Ammon's horn (tissue), 1 donor: ENCODE measurements at regions not wholly inside any gene's neighbourhood (a gene's known extent, or its start where the extent isn't known, plus 50 kb on each side); places are given as distances from the start of the nearest gene placed in this dataset.
"Not testable (repeated sequence)": the region's sequence is repeated elsewhere in the genome, so short reads cannot be mapped to it uniquely, and the experiment has no call there.

Source experiments
- DNase-seq: peaks from one replicate; pipeline ENCODE4 v3.0.0-alpha.2; 2016; ENCODE audit warnings: low spot score

- no peak for DNase-seq
Measured at GRCh38 chr13:73336773-73337172, 278.0 kb downstream of the KLF5 start.

GRCh38 chr13:73335944-73336343, 277.1 kb downstream of the KLF5 start:
- DNase-seq: no peak

GRCh38 chr13:73335210-73335609, 276.4 kb downstream of the KLF5 start:
- DNase-seq: no peak

- DNase-seq: no peak
Measured at GRCh38 chr13:73334445-73334844, 275.6 kb downstream of the KLF5 start.

- DNase-seq: no peak
Measured at GRCh38 chr13:73331556-73331955, 272.8 kb downstream of the KLF5 start.

- DNase-seq: no peak
Measured at GRCh38 chr13:73329355-73329754, 270.6 kb downstream of the KLF5 start.

GRCh38 chr13:73327579-73327978, 268.8 kb downstream of the KLF5 start:
- no peak for DNase-seq

GRCh38 chr13:73325723-73326558, 267.1 kb downstream of the KLF5 start:
- DNase-seq: no peak

- no peak for DNase-seq
Measured at GRCh38 chr13:73324842-73325722, 266.3 kb downstream of the KLF5 start.

GRCh38 chr13:73323615-73324014, 264.8 kb downstream of the KLF5 start:
- DNase-seq: no peak

GRCh38 chr13:73321043-73321442, 262.2 kb downstream of the KLF5 start:
- DNase-seq: no peak

- DNase-seq: no peak
Measured at GRCh38 chr13:73317140-73317539, 258.3 kb downstream of the KLF5 start.

- no peak for DNase-seq
Measured at GRCh38 chr13:73310366-73310765, 251.6 kb downstream of the KLF5 start.

- no peak for DNase-seq
Measured at GRCh38 chr13:73307481-73307880, 248.7 kb downstream of the KLF5 start.

- no peak for DNase-seq
Measured at GRCh38 chr13:73306688-73307087, 247.9 kb downstream of the KLF5 start.

- DNase-seq: no peak
Measured at GRCh38 chr13:73304442-73304841, 245.6 kb downstream of the KLF5 start.

GRCh38 chr13:73303851-73304250, 245.0 kb downstream of the KLF5 start:
- DNase-seq: no peak

- DNase-seq: not testable (repeated sequence)
Measured at GRCh38 chr13:73301622-73302021, 242.8 kb downstream of the KLF5 start.

- DNase-seq: no peak
Measured at GRCh38 chr13:73300718-73301425, 242.1 kb downstream of the KLF5 start.

GRCh38 chr13:73299787-73300186, 241.0 kb downstream of the KLF5 start:
- no peak for DNase-seq

GRCh38 chr13:73293913-73294523, 235.2 kb downstream of the KLF5 start:
- no peak for DNase-seq

- DNase-seq: no peak
Measured at GRCh38 chr13:73292127-73292526, 233.3 kb downstream of the KLF5 start.
